ENCODE measurements at regions not wholly inside any gene's neighbourhood (a gene's known extent, or its start where the extent isn't known, plus 50 kb on each side); places are given as distances from the start of the nearest gene placed in this dataset.

- ATAC-seq (no peak), DNase-seq (ENCODE audit: low spot score in 2 of 2) (no peak)
- Mint-ChIP-seq H3K36me3 (peaks cover 2 to 9% of the 10 kb centered on the region in 2 donors), H3K27ac (no peak overlapping the region), H3K9me3 (peaks cover 10% of the 10 kb centered on the region in 2 donors)
Observed at GRCh38 chr3:59655418-59656015, 605.7 kb upstream of the CFAP20DC start.

- peaks cover 10 to 17% of the 10 kb centered on the region in 2 donors for H3K36me3 Mint-ChIP-seq
- no peak for DNase-seq (ENCODE audit: low spot score in 2 of 2)
- ATAC-seq, result no peak
Observed at GRCh38 chr3:59654480-59655417, 604.9 kb upstream of the CFAP20DC start.

GRCh38 chr3:59654123-59654479, 604.3 kb upstream of the CFAP20DC start:
- no peak overlapping the region for H3K27ac Mint-ChIP-seq
- peaks cover 21 to 23% of the 10 kb centered on the region in 2 donors for H3K9me3 Mint-ChIP-seq
- no peak for ATAC-seq
- DNase-seq (ENCODE audit: low spot score in 2 of 2), result no peak
- peaks cover 16 to 23% of the 10 kb centered on the region in 2 donors for H3K36me3 Mint-ChIP-seq

More at GRCh38 chr3:59654480-59655417, 604.9 kb upstream of the CFAP20DC start:
- H3K9me3 Mint-ChIP-seq, result peaks cover 15 to 17% of the 10 kb centered on the region in 2 donors
- no peak overlapping the region for H3K27ac Mint-ChIP-seq

GRCh38 chr3:59653405-59654122, 603.7 kb upstream of the CFAP20DC start:
- H3K27ac Mint-ChIP-seq, result no peak overlapping the region
- ATAC-seq (no peak), DNase-seq (ENCODE audit: low spot score in 2 of 2) (no peak)
- peaks cover 18 to 25% of the 10 kb centered on the region in 2 donors for H3K36me3 Mint-ChIP-seq
- peaks cover 25 to 28% of the 10 kb centered on the region in 2 donors for H3K9me3 Mint-ChIP-seq

- ATAC-seq (no peak), DNase-seq (ENCODE audit: low spot score in 2 of 2) (no peak)
- H3K27ac Mint-ChIP-seq, result no peak overlapping the region
- peaks cover 20 to 22% of the 10 kb centered on the region in 2 donors for H3K9me3 Mint-ChIP-seq
- H3K36me3 Mint-ChIP-seq, result peaks cover 8 to 15% of the 10 kb centered on the region in 2 donors
Observed at GRCh38 chr3:59644479-59645402, 594.9 kb upstream of the CFAP20DC start.

GRCh38 chr3:59641169-59641899, 591.5 kb upstream of the CFAP20DC start:
- peaks cover 0 to 8% of the 10 kb centered on the region in 2 donors for H3K9me3 Mint-ChIP-seq
- DNase-seq (ENCODE audit: low spot score in 2 of 2) (no peak), ATAC-seq (no peak)
- no peaks in the 10 kb centered on the region for H3K36me3 Mint-ChIP-seq
- H3K27ac Mint-ChIP-seq, result no peak overlapping the region

GRCh38 chr3:59632760-59633573, 583.1 kb upstream of the CFAP20DC start:
- no peak for ATAC-seq
- no peak for DNase-seq (ENCODE audit: low spot score in 2 of 2)
- Mint-ChIP-seq H3K9me3 (no peaks in the 10 kb centered on the region), H3K27ac (no peak overlapping the region), H3K36me3 (no peaks in the 10 kb centered on the region)

- ATAC-seq (no peak), DNase-seq (ENCODE audit: low spot score in 2 of 2) (no peak)
- Mint-ChIP-seq H3K9me3 (no peaks in the 10 kb centered on the region), H3K36me3 (no peaks in the 10 kb centered on the region), H3K27ac (no peak overlapping the region)
Observed at GRCh38 chr3:59631482-59631881, 581.7 kb upstream of the CFAP20DC start.

GRCh38 chr3:59621037-59621436, 571.2 kb upstream of the CFAP20DC start:
- Mint-ChIP-seq H3K9me3 (peaks cover 9 to 14% of the 10 kb centered on the region in 2 donors), H3K36me3 (peaks cover 4 to 6% of the 10 kb centered on the region in 2 donors), H3K27ac (no peak overlapping the region)
- DNase-seq (ENCODE audit: low spot score in 2 of 2) (no peak), ATAC-seq (no peak)

GRCh38 chr3:59620325-59620724, 570.5 kb upstream of the CFAP20DC start:
- Mint-ChIP-seq H3K36me3 (peaks cover 4 to 6% of the 10 kb centered on the region in 2 donors), H3K27ac (no peak overlapping the region), H3K9me3 (peaks cover 9 to 14% of the 10 kb centered on the region in 2 donors)
- DNase-seq (ENCODE audit: low spot score in 2 of 2) (no peak), ATAC-seq (no peak)

- Mint-ChIP-seq H3K36me3 (peaks cover 7 to 13% of the 10 kb centered on the region in 2 donors), H3K27ac (no peak overlapping the region), H3K9me3 (peaks cover 5 to 16% of the 10 kb centered on the region in 2 donors)
- DNase-seq (ENCODE audit: low spot score in 2 of 2), result no peak
- no peak for ATAC-seq
Observed at GRCh38 chr3:59612444-59612715, 562.6 kb upstream of the CFAP20DC start.

GRCh38 chr3:59611649-59612443, 562.0 kb upstream of the CFAP20DC start:
- Mint-ChIP-seq H3K36me3 (peaks cover 7 to 13% of the 10 kb centered on the region in 2 donors), H3K27ac (no peak overlapping the region), H3K9me3 (peaks cover 5 to 16% of the 10 kb centered on the region in 2 donors)
- DNase-seq (ENCODE audit: low spot score in 2 of 2) (no peak), ATAC-seq (no peak)

GRCh38 chr3:59609657-59610348, 560.0 kb upstream of the CFAP20DC start:
- peaks cover 2 to 3% of the 10 kb centered on the region in 2 donors for H3K36me3 Mint-ChIP-seq
- no peak for DNase-seq (ENCODE audit: low spot score in 2 of 2)
- peak overlapping the region in 1 of 2 donors; percentile 2 for H3K27ac Mint-ChIP-seq
- H3K9me3 Mint-ChIP-seq, result peaks cover 5 to 7% of the 10 kb centered on the region in 2 donors
- no peak for ATAC-seq

GRCh38 chr3:59608356-59608755, 558.5 kb upstream of the CFAP20DC start:
- Mint-ChIP-seq H3K27ac (no peak overlapping the region), H3K9me3 (peaks cover 5 to 6% of the 10 kb centered on the region in 2 donors), H3K36me3 (no peaks in the 10 kb centered on the region)
- ATAC-seq (no peak), DNase-seq (ENCODE audit: low spot score in 2 of 2) (no peak)
